A549 (cell line): ENCODE measurements at regions not wholly inside any gene's neighbourhood (a gene's known extent, or its start where the extent isn't known, plus 50 kb on each side); places are given as distances from the start of the nearest gene placed in this dataset.

Source experiments
- ATAC-seq, 2 experiments: fragments of 200-7000 bp in 1 of 2; fragments of >200 bp in 1 of 2; cut with Nextera tagmentation in 1 of 2; cut with Tn5 transposase in 1 of 2; 3 replicates each; pipeline versions ENCODE4 v1.8.0 to v1.9.1; 2018 to 2020; ENCODE audit warnings: mild to moderate bottlenecking in 1 of 2, moderate library complexity in 1 of 2
- CTCF ChIA-PET: fragments of 300-600 bp; sonication (Branson Sonifier 250); formaldehyde crosslinking; extraction: SDS; loops from one replicate; lab custom pipeline; 2021; ENCODE audit warnings: antibody characterized with exemption, inconsistent platforms; lab: Yijun Ruan, JAX
- POLR2A ChIA-PET: fragments of 350-600 bp; formaldehyde crosslinking; extraction: SDS; loops from one replicate; lab custom pipeline; 2021; ENCODE audit warnings: antibody characterized with exemption, inconsistent platforms; lab: Yijun Ruan, JAX
- DNase-seq, 2 experiments: peaks; one replicate each; pipeline versions ENCODE4 v3.0.0 to v3.0.0-alpha.2; 2011 to 2016; ENCODE audit warnings: low read depth in 1 of 2, low spot score in 1 of 2
- FAIRE-seq: peaks from 2 replicates; lab custom pipeline; 2011; peaks lifted over from hg19 to GRCh38; lab: Jason Lieb, UNC
- H3K27ac ChIP-seq, 2 experiments: fragments of >200 bp; sonication (Bioruptor Twin); formaldehyde crosslinking; 3 replicates each; pipeline ENCODE4 v1.5.1; 2016 to 2017
- H3K4me1 ChIP-seq: fragments of >200 bp; sonication (Bioruptor Twin); formaldehyde crosslinking; 3 replicates; pipeline ENCODE4 v1.6.1; 2016
- H3K4me2 ChIP-seq: fragments of >200 bp; sonication (Bioruptor Twin); formaldehyde crosslinking; 3 replicates; pipeline ENCODE4 v1.6.1; 2016
- H3K4me3 ChIP-seq: fragments of >200 bp; sonication (Bioruptor Twin); formaldehyde crosslinking; 3 replicates; pipeline ENCODE4 v1.5.1; 2016
- H3K9me3 ChIP-seq: fragments of >200 bp; sonication (Bioruptor Twin); formaldehyde crosslinking; 3 replicates; pipeline ENCODE4 v1.6.1; 2016
- BHLHE40 ChIP-seq: IDR thresholded peaks from 2 replicates; pipeline ENCODE4 v1.6.1; 2012; ENCODE audit warnings: low read depth, low read length, inconsistent platforms
- CBX8 ChIP-seq: fragments of 200-600 bp; sonication (generic); IDR thresholded peaks from 2 replicates; pipeline ENCODE4 v1.6.1; 2016
- CEBPB ChIP-seq, 2 experiments: fragments of >200 bp in 1 of 2; sonication (Bioruptor Twin) in 1 of 2; formaldehyde crosslinking in 1 of 2; IDR thresholded peaks; 2 replicates each; pipeline ENCODE4 v1.6.1; 2012 to 2016
- ELK1 ChIP-seq: fragments of 150-350 bp; IDR thresholded peaks from 2 replicates; pipeline ENCODE4 v1.6.1; 2014; ENCODE audit warnings: low read depth, mild to moderate bottlenecking, low read length
- EP300 ChIP-seq, 2 experiments: fragments of >200 bp; sonication (Bioruptor Twin); formaldehyde crosslinking; IDR thresholded peaks; 2 replicates in 1 of 2; 3 replicates in 1 of 2; pipeline ENCODE4 v1.6.1; 2016 to 2017
- ESRRA ChIP-seq: fragments of 150-350 bp; IDR thresholded peaks from 2 replicates; pipeline ENCODE4 v1.6.1; 2014; ENCODE audit warnings: mild to moderate bottlenecking, low read length, borderline replicate concordance
- FOSL2 ChIP-seq, 2 experiments: fragments of 450-650 bp in 1 of 2; fragments of >200 bp in 1 of 2; sonication (Bioruptor Twin) in 1 of 2; formaldehyde crosslinking; IDR thresholded peaks; 2 replicates each; pipeline versions ENCODE4 v1.5.0 to v1.6.1; 2016 to 2020; ENCODE audit warnings: mild to moderate bottlenecking in 1 of 2, moderate library complexity in 1 of 2
- HOXB13 ChIP-seq: fragments of 250-450 bp; sonication (Bioruptor Pico); IDR thresholded peaks from 2 replicates; pipeline ENCODE4 v1.5.0; 2020; ENCODE audit warnings: low read depth, mild to moderate bottlenecking, moderate library complexity
- MAZ ChIP-seq: fragments of 150-350 bp; IDR thresholded peaks from 2 replicates; pipeline ENCODE4 v1.6.1; 2014; ENCODE audit warnings: antibody characterized with exemption, low read depth, low read length, borderline replicate concordance
- RAD21 ChIP-seq, 2 experiments: fragments of >200 bp in 1 of 2; sonication (Bioruptor Twin) in 1 of 2; formaldehyde crosslinking in 1 of 2; IDR thresholded peaks in 1 of 2; conservative IDR thresholded peaks in 1 of 2; 2 replicates in 1 of 2; 3 replicates in 1 of 2; pipeline ENCODE4 v1.6.1; 2012 to 2018; ENCODE audit warnings: inconsistent platforms in 1 of 2
- RARB ChIP-seq: fragments of 250-450 bp; sonication (Bioruptor Pico); IDR thresholded peaks from 2 replicates; pipeline ENCODE4 v1.8.0; 2021; ENCODE audit warnings: mild to moderate bottlenecking, moderate library complexity
- RCOR1 ChIP-seq: fragments of 150-350 bp; IDR thresholded peaks from 2 replicates; pipeline ENCODE4 v1.6.1; 2014; ENCODE audit warnings: antibody characterized with exemption, low read length, low read depth
- TFCP2L1 ChIP-seq: fragments of 250-450 bp; sonication (Bioruptor Pico); IDR thresholded peaks from 2 replicates; pipeline ENCODE4 v1.5.0; 2021; ENCODE audit warnings: mild to moderate bottlenecking
- USF2 ChIP-seq: fragments of 450-650 bp; IDR thresholded peaks from 2 replicates; pipeline ENCODE4 v1.6.1; 2014; ENCODE audit warnings: antibody characterized with exemption
- ZC3H11A ChIP-seq: fragments of 450-650 bp; IDR thresholded peaks from 2 replicates; pipeline ENCODE4 v1.6.1; 2014; ENCODE audit warnings: antibody characterized with exemption, mild to moderate bottlenecking
- ZNF302 ChIP-seq: fragments of 250-450 bp; sonication (Bioruptor Pico); IDR thresholded peaks from 2 replicates; pipeline ENCODE4 v1.9.0; 2021; ENCODE audit warnings: inconsistent platforms, mild to moderate bottlenecking, moderate library complexity
- ZSCAN20 ChIP-seq: fragments of 250-450 bp; sonication (Bioruptor Pico); IDR thresholded peaks from 2 replicates; pipeline ENCODE4 v1.8.0; 2022; ENCODE audit warnings: mild to moderate bottlenecking, moderate library complexity
- WGBS: methylation state at CpG from one replicate; pipeline ENCODE4 v1.1.6; 2017; ENCODE audit errors: missing lambda C conversion rate; 5-methylcytosine and 5-hydroxymethylcytosine counted together
- TF ChIP-seq, protein P1 (sequence below): fragments of 250-450 bp; sonication (Bioruptor Pico); IDR thresholded peaks from 2 replicates; pipeline ENCODE4 v1.5.0; 2021; ENCODE audit warnings: mild to moderate bottlenecking, moderate library complexity, borderline replicate concordance
- TF ChIP-seq, protein P2 (sequence below): fragments of 200-600 bp; sonication (generic); IDR thresholded peaks from 2 replicates; pipeline ENCODE4 v1.6.1; 2016; ENCODE audit warnings: antibody characterized with exemption, mild to moderate bottlenecking, moderate library complexity
- TF ChIP-seq, protein P3 (sequence below): fragments of 250-450 bp; sonication (Bioruptor Pico); IDR thresholded peaks from 2 replicates; pipeline ENCODE4 v1.5.0; 2020; ENCODE audit warnings: low read depth, mild to moderate bottlenecking, moderate library complexity

DNA sequence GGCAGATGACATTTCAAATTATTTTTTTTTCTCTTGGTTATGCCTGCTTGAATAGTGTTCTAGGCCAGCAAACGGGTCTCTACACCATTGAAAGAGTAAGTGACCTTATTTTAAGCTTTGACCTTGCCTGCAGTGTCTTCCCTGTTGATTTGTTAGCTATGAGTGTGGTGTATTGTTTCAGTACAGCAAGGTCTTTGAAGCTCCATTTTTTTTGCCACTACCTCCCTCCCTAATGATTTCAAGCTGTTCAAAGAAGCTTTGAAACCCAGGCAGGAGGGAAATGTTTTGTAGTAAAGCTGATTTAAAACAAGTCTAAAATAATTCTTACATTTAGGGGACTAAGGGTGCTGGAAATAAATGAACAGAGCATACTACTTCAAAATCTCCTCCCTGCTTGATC is 1249.8 kb downstream of the ROBO1 start:
- ATAC-seq (no peak), FAIRE-seq (no peak), DNase-seq (no peak)
- no peak overlapping the region for H3K4me3 ChIP-seq
- no peak overlapping the region for H3K4me2 ChIP-seq
- H3K4me1 ChIP-seq, result no peaks in the 10 kb centered on the region
- no peaks in the 10 kb centered on the region for H3K9me3 ChIP-seq
- POLR2A ChIA-PET, result no interaction called here
- TF ChIP-seq ESRRA, result no peak
- TF ChIP-seq CEBPB (IDR thresholded peaks at IDR 0.05), result no peak
- TF ChIP-seq BHLHE40, result no peak
- TF ChIP-seq, protein P1, sequence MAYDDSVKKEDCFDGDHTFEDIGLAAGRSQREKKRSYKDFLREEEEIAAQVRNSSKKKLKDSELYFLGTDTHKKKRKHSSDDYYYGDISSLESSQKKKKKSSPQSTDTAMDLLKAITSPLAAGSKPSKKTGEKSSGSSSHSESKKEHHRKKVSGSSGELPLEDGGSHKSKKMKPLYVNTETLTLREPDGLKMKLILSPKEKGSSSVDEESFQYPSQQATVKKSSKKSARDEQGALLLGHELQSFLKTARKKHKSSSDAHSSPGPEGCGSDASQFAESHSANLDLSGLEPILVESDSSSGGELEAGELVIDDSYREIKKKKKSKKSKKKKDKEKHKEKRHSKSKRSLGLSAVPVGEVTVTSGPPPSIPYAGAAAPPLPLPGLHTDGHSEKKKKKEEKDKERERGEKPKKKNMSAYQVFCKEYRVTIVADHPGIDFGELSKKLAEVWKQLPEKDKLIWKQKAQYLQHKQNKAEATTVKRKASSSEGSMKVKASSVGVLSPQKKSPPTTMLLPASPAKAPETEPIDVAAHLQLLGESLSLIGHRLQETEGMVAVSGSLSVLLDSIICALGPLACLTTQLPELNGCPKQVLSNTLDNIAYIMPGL (CRISPR knock-in tag), result no peak
- no peak for TF ChIP-seq CBX8
- TF ChIP-seq EP300 (IDR thresholded peaks at IDR 0.05), result no peak
- TF ChIP-seq TFCP2L1 (CRISPR knock-in tag), result no peak
- TF ChIP-seq, all 56 proteins: peak for 0
- CTCF ChIA-PET, result no interaction called here
- 0% methylated on average over 1 of the region's 1 CpG for WGBS
- H3K27ac ChIP-seq, result no peak overlapping the region

DNA sequence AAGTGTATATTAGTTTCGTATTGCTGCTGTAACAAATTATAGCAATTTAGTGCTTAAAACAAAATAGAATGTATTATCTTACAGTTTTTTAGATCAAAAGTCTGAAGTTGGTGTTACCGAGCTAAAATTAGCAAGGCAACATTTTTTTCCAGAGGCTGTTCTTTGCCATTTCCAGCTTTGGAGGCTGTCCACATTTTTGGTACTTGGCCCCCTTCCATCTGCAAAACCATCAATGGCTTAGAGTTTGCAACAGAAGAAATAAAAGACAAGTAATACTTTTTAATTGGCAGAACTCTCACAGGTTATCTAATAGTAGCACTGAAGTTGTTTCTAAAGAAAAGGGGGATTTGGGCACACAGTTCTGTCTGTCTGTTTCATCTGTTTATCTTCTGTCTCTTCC is 1248.5 kb downstream of the ROBO1 start:
- 20% methylated on average over 2 of the region's 2 CpGs for WGBS
- Histone ChIP-seq H3K9me3 (no peaks in the 10 kb centered on the region), H3K4me3 (no peak overlapping the region), H3K4me2 (no peak overlapping the region), H3K27ac (no peak overlapping the region), H3K4me1 (no peaks in the 10 kb centered on the region)
- TF ChIP-seq, protein P2, sequence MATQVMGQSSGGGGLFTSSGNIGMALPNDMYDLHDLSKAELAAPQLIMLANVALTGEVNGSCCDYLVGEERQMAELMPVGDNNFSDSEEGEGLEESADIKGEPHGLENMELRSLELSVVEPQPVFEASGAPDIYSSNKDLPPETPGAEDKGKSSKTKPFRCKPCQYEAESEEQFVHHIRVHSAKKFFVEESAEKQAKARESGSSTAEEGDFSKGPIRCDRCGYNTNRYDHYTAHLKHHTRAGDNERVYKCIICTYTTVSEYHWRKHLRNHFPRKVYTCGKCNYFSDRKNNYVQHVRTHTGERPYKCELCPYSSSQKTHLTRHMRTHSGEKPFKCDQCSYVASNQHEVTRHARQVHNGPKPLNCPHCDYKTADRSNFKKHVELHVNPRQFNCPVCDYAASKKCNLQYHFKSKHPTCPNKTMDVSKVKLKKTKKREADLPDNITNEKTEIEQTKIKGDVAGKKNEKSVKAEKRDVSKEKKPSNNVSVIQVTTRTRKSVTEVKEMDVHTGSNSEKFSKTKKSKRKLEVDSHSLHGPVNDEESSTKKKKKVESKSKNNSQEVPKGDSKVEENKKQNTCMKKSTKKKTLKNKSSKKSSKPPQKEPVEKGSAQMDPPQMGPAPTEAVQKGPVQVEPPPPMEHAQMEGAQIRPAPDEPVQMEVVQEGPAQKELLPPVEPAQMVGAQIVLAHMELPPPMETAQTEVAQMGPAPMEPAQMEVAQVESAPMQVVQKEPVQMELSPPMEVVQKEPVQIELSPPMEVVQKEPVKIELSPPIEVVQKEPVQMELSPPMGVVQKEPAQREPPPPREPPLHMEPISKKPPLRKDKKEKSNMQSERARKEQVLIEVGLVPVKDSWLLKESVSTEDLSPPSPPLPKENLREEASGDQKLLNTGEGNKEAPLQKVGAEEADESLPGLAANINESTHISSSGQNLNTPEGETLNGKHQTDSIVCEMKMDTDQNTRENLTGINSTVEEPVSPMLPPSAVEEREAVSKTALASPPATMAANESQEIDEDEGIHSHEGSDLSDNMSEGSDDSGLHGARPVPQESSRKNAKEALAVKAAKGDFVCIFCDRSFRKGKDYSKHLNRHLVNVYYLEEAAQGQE, result no peak
- TF ChIP-seq FOSL2 (IDR thresholded peaks at IDR 0.05), result no peak
- TF ChIP-seq FOSL2 (CRISPR knock-in tag; IDR thresholded peaks at IDR 0.05), result no peak
- no peak for TF ChIP-seq ZSCAN20 (CRISPR knock-in tag)
- TF ChIP-seq, protein P3, sequence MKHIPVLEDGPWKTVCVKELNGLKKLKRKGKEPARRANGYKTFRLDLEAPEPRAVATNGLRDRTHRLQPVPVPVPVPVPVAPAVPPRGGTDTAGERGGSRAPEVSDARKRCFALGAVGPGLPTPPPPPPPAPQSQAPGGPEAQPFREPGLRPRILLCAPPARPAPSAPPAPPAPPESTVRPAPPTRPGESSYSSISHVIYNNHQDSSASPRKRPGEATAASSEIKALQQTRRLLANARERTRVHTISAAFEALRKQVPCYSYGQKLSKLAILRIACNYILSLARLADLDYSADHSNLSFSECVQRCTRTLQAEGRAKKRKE (CRISPR knock-in tag), result no peak
- no peak for TF ChIP-seq TFCP2L1 (CRISPR knock-in tag)
- no peak for TF ChIP-seq ZNF302 (CRISPR knock-in tag)
- TF ChIP-seq ELK1, result no peak
- no peak for TF ChIP-seq RCOR1
- TF ChIP-seq RARB (CRISPR knock-in tag), result no peak
- TF ChIP-seq USF2, result no peak
- TF ChIP-seq EP300 (IDR thresholded peaks at IDR 0.05), result no peak
- no peak for TF ChIP-seq MAZ
- TF ChIP-seq ZC3H11A, result no peak
- TF ChIP-seq RAD21 (conservative IDR thresholded peaks at IDR 0.05 in 1 of 2, IDR thresholded peaks at IDR 0.05 in 1 of 2), result no peak
- no peak for TF ChIP-seq HOXB13 (CRISPR knock-in tag)
- no peak for DNase-seq
- FAIRE-seq, result no peak
- ChIA-PET POLR2A (no interaction called here), CTCF (no interaction called here)
- no peak for ATAC-seq
